Mesenchymal stem cell (in vitro differentiated cells and primary cell): ENCODE measurements at regions not wholly inside any gene's neighbourhood (a gene's known extent, or its start where the extent isn't known, plus 50 kb on each side); places are given as distances from the start of the nearest gene placed in this dataset.

Source experiments
- DNase-seq: peaks from one replicate; pipeline ENCODE4 v3.0.0-alpha.2; 2013
- H2AFZ ChIP-seq: one replicate; pipeline ENCODE4 v1.6.1; 2013; ENCODE audit warnings: low read depth, mild to moderate bottlenecking, control low read depth, inconsistent platforms, low read length, moderate library complexity
- H2AK5ac ChIP-seq: 2 replicates; pipeline ENCODE4 v1.6.1; 2013; ENCODE audit warnings: low read length, moderate library complexity, mild to moderate bottlenecking, inconsistent platforms; ENCODE audit not compliant: severe bottlenecking
- H2BK120ac ChIP-seq: one replicate; pipeline ENCODE4 v1.6.1; 2013; ENCODE audit warnings: low read depth, mild to moderate bottlenecking, inconsistent platforms, low read length, moderate library complexity
- H2BK12ac ChIP-seq, 2 experiments: one replicate each; pipeline ENCODE4 v1.6.1; 2013; ENCODE audit warnings: inconsistent platforms in 2 of 2, low read length in 2 of 2, mild to moderate bottlenecking in 2 of 2, moderate library complexity in 2 of 2, control low read depth in 1 of 2
- H2BK15ac ChIP-seq: one replicate; pipeline ENCODE4 v1.6.1; 2013; ENCODE audit warnings: mild to moderate bottlenecking, low read depth, inconsistent platforms; ENCODE audit not compliant: poor library complexity, severe bottlenecking
- H2BK5ac ChIP-seq: 2 replicates; pipeline ENCODE4 v1.6.1; 2013; ENCODE audit warnings: low read depth, mild to moderate bottlenecking, low read length, control low read depth, inconsistent platforms; ENCODE audit not compliant: poor library complexity, severe bottlenecking
- H3K14ac ChIP-seq, 2 experiments: one replicate each; pipeline ENCODE4 v1.6.1; 2013; ENCODE audit warnings: inconsistent platforms in 2 of 2, low read length in 2 of 2, control low read depth in 1 of 2, mild to moderate bottlenecking in 1 of 2, moderate library complexity in 1 of 2
- H3K18ac ChIP-seq, 2 experiments: one replicate each; pipeline ENCODE4 v1.6.1; 2013; ENCODE audit warnings: inconsistent platforms in 2 of 2, low read length in 2 of 2, control low read depth in 1 of 2, low read depth in 1 of 2, mild to moderate bottlenecking in 1 of 2
- H3K23ac ChIP-seq, 2 experiments: one replicate each; pipeline ENCODE4 v1.6.1; 2013; ENCODE audit warnings: inconsistent platforms in 2 of 2, low read length in 2 of 2, mild to moderate bottlenecking in 2 of 2, moderate library complexity in 2 of 2, control low read depth in 1 of 2
- H3K27ac ChIP-seq: 2 replicates; pipeline ENCODE4 v1.5.1; 2013; ENCODE audit warnings: mild to moderate bottlenecking, moderate library complexity, low read length, control low read depth, inconsistent platforms; ENCODE audit not compliant: poor library complexity, severe bottlenecking
- H3K27me3 ChIP-seq, 2 experiments: 2 replicates each; pipeline versions ENCODE4 v1.6.1 to v1.7.0; 2013; ENCODE audit warnings: low read length in 2 of 2, mild to moderate bottlenecking in 2 of 2, moderate library complexity in 2 of 2, control low read depth in 1 of 2, inconsistent platforms in 1 of 2; ENCODE audit not compliant: control insufficient read depth in 1 of 2, insufficient read depth in 1 of 2
- H3K36me3 ChIP-seq, 2 experiments: 2 replicates each; pipeline versions ENCODE4 v1.6.1 to v1.7.0; 2013; ENCODE audit warnings: low read length in 2 of 2, control low read depth in 1 of 2, inconsistent platforms in 1 of 2, low read depth in 1 of 2, mild to moderate bottlenecking in 1 of 2; ENCODE audit not compliant: insufficient read depth in 2 of 2, control insufficient read depth in 1 of 2
- H3K4ac ChIP-seq, 2 experiments: one replicate each; pipeline ENCODE4 v1.6.1; 2013; ENCODE audit warnings: inconsistent platforms in 2 of 2, low read length in 2 of 2, mild to moderate bottlenecking in 2 of 2, moderate library complexity in 2 of 2, control low read depth in 1 of 2, low read depth in 1 of 2
- H3K4me1 ChIP-seq: 2 replicates; pipeline ENCODE4 v1.6.1; 2013; ENCODE audit warnings: low read depth, low read length, control low read depth; ENCODE audit not compliant: control insufficient read depth, insufficient read depth
- H3K4me2 ChIP-seq: 2 replicates; pipeline ENCODE4 v1.6.1; 2013; ENCODE audit warnings: low read length, mild to moderate bottlenecking, inconsistent platforms; ENCODE audit not compliant: poor library complexity, severe bottlenecking
- H3K4me3 ChIP-seq, 2 experiments: 2 replicates each; pipeline versions ENCODE4 v1.5.1 to v1.7.0; 2013; ENCODE audit warnings: low read length in 2 of 2, mild to moderate bottlenecking in 2 of 2, control low read depth in 1 of 2, low read depth in 1 of 2; ENCODE audit not compliant: insufficient read depth in 1 of 2
- H3K79me1 ChIP-seq: replicated peaks from 2 replicates; pipeline ENCODE4 v1.6.1; 2013; ENCODE audit warnings: mild to moderate bottlenecking, control low read depth, low read length, inconsistent platforms; ENCODE audit not compliant: poor library complexity, severe bottlenecking
- H3K9ac ChIP-seq: 2 replicates; pipeline ENCODE4 v1.7.0; 2013; ENCODE audit warnings: mild to moderate bottlenecking, low read length, moderate library complexity
- H3K9me3 ChIP-seq: 2 replicates; pipeline ENCODE4 v1.7.0; 2013; ENCODE audit warnings: mild to moderate bottlenecking, low read length; ENCODE audit not compliant: control insufficient read depth
- H4K8ac ChIP-seq: one replicate; pipeline ENCODE4 v1.6.1; 2013; ENCODE audit warnings: inconsistent platforms, mild to moderate bottlenecking, low read length, moderate library complexity
- H4K91ac ChIP-seq: one replicate; pipeline ENCODE4 v1.6.1; 2013; ENCODE audit warnings: mild to moderate bottlenecking, low read length, inconsistent platforms
- WGBS: methylation state at CpG from one replicate; pipeline ENCODE4 v1.1.7; 2013; ENCODE audit warnings: mixed read lengths; 5-methylcytosine and 5-hydroxymethylcytosine counted together

GRCh38 chr2:64803776-64804175, 150.1 kb upstream of the SERTAD2 start:
- Histone ChIP-seq H3K9ac (no peak overlapping the region), H3K36me3 (no peaks in the 10 kb centered on the region), H3K4me2 (no peak overlapping the region), H2BK120ac (no peak overlapping the region), H3K18ac (peak overlapping the region in 1 of 2 experiments; percentile 28), H3K4me3 (no peak overlapping the region), H3K79me1 (no peaks in the 10 kb centered on the region), H4K91ac (no peak overlapping the region), H2BK15ac (no peak overlapping the region), H3K4ac (no peak overlapping the region), H3K27ac (no peak overlapping the region), H3K27me3 (no peaks in the 10 kb centered on the region), H2AK5ac (no peak overlapping the region), H3K9me3 (no peaks in the 10 kb centered on the region), H3K14ac (no peak overlapping the region), H2BK5ac (no peak overlapping the region), H4K8ac (no peak overlapping the region), H3K4me1 (peaks cover 12% of the 10 kb centered on the region), H2AFZ (no peak overlapping the region), H2BK12ac (no peak overlapping the region), H3K23ac (no peak overlapping the region)
- DNase-seq: no peak
- WGBS: 100% methylated on average over 1 of the region's 2 CpGs

DNA sequence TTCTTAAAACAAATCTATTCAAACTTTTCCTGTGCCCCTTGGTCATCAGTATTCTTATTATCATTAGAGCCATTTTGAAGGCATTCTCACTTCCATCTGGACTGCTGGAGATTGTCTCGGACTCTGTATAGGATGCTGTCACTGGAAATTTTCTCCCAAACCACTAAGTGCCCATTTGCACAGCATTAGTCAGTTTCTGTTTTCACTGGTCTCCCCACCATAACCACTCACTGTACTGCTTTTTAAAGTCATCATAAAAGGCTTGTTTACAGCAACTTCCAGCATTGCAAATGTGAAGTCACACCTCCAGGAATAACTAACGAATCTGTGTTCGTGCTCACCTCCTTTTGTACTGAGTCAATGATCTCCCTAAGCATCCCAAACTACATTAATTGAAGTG, 150.9 kb upstream of the SERTAD2 start:
- Histone ChIP-seq H2BK120ac (no peak overlapping the region), H3K36me3 (no peaks in the 10 kb centered on the region), H2BK15ac (no peak overlapping the region), H3K9ac (no peak overlapping the region), H3K27me3 (no peaks in the 10 kb centered on the region), H3K79me1 (no peaks in the 10 kb centered on the region), H3K4me2 (no peak overlapping the region), H3K27ac (no peak overlapping the region), H3K14ac (no peak overlapping the region), H4K91ac (no peak overlapping the region), H3K4me1 (peaks cover 9% of the 10 kb centered on the region), H3K18ac (no peak overlapping the region), H3K4me3 (no peak overlapping the region), H3K4ac (no peak overlapping the region), H2BK5ac (no peak overlapping the region), H2BK12ac (no peak overlapping the region), H3K9me3 (no peaks in the 10 kb centered on the region), H2AFZ (no peak overlapping the region), H3K23ac (no peak overlapping the region), H2AK5ac (no peak overlapping the region), H4K8ac (no peak overlapping the region)
- 74% methylated on average over 3 of the region's 3 CpGs for WGBS
- DNase-seq: peak; percentile 85

GRCh38 chr2:64807417-64807816, 153.7 kb upstream of the SERTAD2 start:
- Histone ChIP-seq H4K91ac (no peak overlapping the region), H3K4me1 (peaks cover 7% of the 10 kb centered on the region), H3K27ac (peak overlapping the region; percentile 95), H3K9me3 (no peaks in the 10 kb centered on the region), H3K14ac (no peak overlapping the region), H3K18ac (no peak overlapping the region), H2BK5ac (no peak overlapping the region), H2BK15ac (no peak overlapping the region), H3K36me3 (no peaks in the 10 kb centered on the region), H2BK12ac (no peak overlapping the region), H3K4me3 (no peak overlapping the region), H3K4me2 (no peak overlapping the region), H3K27me3 (no peaks in the 10 kb centered on the region), H4K8ac (peak overlapping the region; percentile 1), H2AK5ac (no peak overlapping the region), H3K79me1 (no peaks in the 10 kb centered on the region), H2AFZ (no peak overlapping the region), H3K23ac (no peak overlapping the region), H3K9ac (peak overlapping the region; percentile 75), H3K4ac (no peak overlapping the region), H2BK120ac (no peak overlapping the region)
- DNase-seq: peak; percentile 97
- 28% methylated on average over 4 of the region's 4 CpGs for WGBS

GRCh38 chr2:64808092-64808491, 154.4 kb upstream of the SERTAD2 start:
- no peak overlapping the region for H3K23ac ChIP-seq
- H3K9me3 ChIP-seq: no peaks in the 10 kb centered on the region
- peak overlapping the region; percentile 95 for H3K27ac ChIP-seq
- H3K4me2 ChIP-seq: no peak overlapping the region
- peak overlapping the region; percentile 45 to 85 for H2BK12ac ChIP-seq
- peak overlapping the region; percentile 47 for H4K8ac ChIP-seq
- H2AK5ac ChIP-seq: peak overlapping the region; percentile 75
- H2AFZ ChIP-seq: no peak overlapping the region
- H3K9ac ChIP-seq: peak overlapping the region; percentile 75
- H3K36me3 ChIP-seq: no peaks in the 10 kb centered on the region
- peak overlapping the region in 1 of 2 experiments; percentile 78 for H3K4ac ChIP-seq
- peaks cover 7% of the 10 kb centered on the region for H3K4me1 ChIP-seq
- H3K18ac ChIP-seq: peak overlapping the region; percentile 28 to 80
- H4K91ac ChIP-seq: no peak overlapping the region
- no peaks in the 10 kb centered on the region for H3K27me3 ChIP-seq
- H2BK15ac ChIP-seq: no peak overlapping the region
- no peak overlapping the region for H3K4me3 ChIP-seq
- 100% methylated on average over 1 of the region's 2 CpGs for WGBS
- H3K14ac ChIP-seq: no peak overlapping the region
- peak overlapping the region; percentile 58 for H2BK120ac ChIP-seq
- no peaks in the 10 kb centered on the region for H3K79me1 ChIP-seq
- DNase-seq: no peak
- H2BK5ac ChIP-seq: peak overlapping the region; percentile 85
